ENCODE measurements at regions not wholly inside any gene's neighbourhood (a gene's known extent, or its start where the extent isn't known, plus 50 kb on each side); places are given as distances from the start of the nearest gene placed in this dataset.

DNA sequence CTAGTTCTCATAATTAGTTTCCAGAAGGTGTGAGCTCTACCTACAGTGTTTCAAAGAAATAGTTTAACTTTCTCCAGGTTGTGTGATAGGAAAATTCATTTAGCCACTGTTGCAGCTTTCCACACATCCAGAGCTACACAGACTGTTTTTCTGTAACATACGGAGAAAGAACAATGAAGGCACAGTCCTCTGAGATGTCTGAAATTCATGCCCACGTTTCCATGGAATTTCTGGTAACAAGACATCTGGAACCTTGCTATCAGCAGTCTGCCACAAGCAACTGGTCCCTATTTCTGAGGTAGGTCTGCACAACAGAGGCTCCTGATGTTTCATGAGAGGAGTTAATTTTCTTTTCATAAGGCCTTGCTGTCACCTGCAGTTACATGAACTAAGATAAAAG, 273.3 kb upstream of the C11orf87 start:
- TF ChIP-seq, protein P1, sequence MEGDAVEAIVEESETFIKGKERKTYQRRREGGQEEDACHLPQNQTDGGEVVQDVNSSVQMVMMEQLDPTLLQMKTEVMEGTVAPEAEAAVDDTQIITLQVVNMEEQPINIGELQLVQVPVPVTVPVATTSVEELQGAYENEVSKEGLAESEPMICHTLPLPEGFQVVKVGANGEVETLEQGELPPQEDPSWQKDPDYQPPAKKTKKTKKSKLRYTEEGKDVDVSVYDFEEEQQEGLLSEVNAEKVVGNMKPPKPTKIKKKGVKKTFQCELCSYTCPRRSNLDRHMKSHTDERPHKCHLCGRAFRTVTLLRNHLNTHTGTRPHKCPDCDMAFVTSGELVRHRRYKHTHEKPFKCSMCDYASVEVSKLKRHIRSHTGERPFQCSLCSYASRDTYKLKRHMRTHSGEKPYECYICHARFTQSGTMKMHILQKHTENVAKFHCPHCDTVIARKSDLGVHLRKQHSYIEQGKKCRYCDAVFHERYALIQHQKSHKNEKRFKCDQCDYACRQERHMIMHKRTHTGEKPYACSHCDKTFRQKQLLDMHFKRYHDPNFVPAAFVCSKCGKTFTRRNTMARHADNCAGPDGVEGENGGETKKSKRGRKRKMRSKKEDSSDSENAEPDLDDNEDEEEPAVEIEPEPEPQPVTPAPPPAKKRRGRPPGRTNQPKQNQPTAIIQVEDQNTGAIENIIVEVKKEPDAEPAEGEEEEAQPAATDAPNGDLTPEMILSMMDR (IDR thresholded peaks at IDR 0.05), result no peak
- no peak for TF ChIP-seq POLR2AphosphoS5 (IDR thresholded peaks at IDR 0.05)

All from gastroesophageal sphincter (tissue), 3 donors.